HG03097 (cell line): ENCODE measurements at regions not wholly inside any gene's neighbourhood (a gene's known extent, or its start where the extent isn't known, plus 50 kb on each side); places are given as distances from the start of the nearest gene placed in this dataset.

ENCODE experiments used
- ATAC-seq: cut with Tn5 transposase; IDR thresholded peaks from one replicate; pipeline ENCODE4 v1.9.1; 2021; ENCODE audit not compliant: unreplicated experiment, low FRiP score

GRCh38 chr10:75347186-75347585 lies 54.4 kb downstream of the ZNF503 start:
- ATAC-seq: no peak

GRCh38 chr10:75345738-75346137 lies 55.8 kb downstream of the ZNF503 start:
- ATAC-seq: no peak

- no peak for ATAC-seq
Observed at GRCh38 chr10:75344170-75344569, 57.4 kb downstream of the ZNF503 start.

- ATAC-seq: no peak
Observed at GRCh38 chr10:75342397-75342796, 59.2 kb downstream of the ZNF503 start.

GRCh38 chr10:75335983-75336382 lies 65.6 kb downstream of the ZNF503 start:
- ATAC-seq: peak; percentile 77

GRCh38 chr10:75335191-75335590 lies 66.4 kb downstream of the ZNF503 start:
- ATAC-seq: no peak

DNA sequence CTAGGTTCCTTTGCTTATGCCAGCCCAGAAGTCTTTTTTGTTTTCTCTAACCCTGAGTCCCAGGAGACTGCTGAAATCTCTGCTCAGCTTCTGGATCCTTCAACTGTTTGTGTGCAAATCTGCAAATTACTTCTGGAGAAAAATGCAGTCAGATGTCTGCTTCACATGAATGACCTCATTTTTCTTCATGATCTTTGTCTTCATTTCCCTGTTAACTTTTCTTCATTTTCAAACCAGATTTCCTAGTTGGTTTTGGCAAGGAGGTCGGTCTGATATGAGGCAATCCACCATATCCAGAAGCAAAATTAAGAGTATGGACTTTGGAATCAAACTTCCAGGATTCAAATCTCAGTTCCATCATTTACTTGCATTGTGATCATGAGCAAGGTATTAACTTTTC lies 66.8 kb downstream of the ZNF503 start:
- no peak for ATAC-seq

DNA sequence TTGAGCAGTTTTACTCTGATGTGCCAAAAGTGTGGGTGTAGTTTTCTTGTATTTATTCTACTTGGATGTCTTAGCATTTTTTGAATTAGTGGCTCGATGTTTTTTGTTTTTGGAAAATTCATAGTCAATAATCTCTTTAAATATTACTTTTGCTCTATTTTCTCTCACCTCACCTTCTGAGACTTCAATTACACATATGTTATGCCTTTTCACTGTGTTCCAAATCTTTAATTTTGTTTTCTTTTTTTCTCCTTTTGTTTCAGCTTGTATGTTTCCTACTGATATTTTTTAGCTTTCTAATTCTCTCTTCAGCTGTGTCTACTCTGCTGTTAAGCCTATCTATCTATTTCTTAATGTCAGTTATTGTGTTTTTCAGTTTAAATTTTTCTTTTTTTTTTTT lies 69.5 kb downstream of the ZNF503 start:
- no peak for ATAC-seq

DNA sequence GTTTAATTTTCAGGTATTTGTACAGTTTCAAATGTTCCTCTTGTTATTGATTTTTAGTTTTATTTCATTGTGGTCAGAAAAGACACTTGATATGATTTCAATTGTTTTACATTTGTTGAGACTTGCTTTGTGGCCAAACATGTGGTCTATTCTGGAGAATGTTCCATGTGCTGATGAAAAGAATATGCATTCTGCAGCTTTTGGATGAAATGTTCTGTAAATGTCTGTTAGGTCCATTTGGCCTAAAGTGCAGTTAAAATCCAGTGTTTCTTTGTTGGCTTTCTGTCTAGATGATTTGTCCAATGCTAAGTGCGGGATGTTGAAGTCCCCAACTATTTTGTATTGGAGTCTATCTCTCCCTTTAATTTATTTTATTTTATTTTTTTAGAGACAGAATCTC lies 70.5 kb downstream of the ZNF503 start:
- no peak for ATAC-seq

DNA sequence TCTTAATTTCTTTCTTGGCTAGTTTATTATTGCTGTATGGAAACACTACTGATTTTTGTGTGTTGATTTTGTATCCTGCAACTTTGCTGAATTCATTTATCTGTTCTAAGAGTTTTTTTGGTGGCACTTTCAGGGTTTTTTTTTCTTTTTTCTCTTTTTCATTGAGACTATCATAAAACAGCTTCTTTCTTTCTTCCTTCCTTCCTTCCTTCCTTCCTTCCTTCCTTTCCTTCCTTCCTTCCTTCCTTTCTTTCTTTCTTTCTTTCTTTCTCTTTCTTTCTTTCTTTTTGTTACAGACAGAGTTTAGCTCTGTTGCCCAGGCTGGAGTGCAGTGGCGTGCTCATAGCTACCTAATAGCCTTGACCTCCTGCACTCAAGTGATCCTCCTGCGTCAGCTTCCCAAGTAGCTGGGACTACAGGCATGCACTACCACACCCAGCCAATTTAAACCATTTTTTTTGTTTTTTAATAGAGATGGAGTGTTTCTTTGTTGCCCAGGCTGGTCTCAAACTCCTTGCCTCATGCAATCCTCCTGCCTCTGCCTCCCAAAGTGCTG lies 72.3 kb downstream of the ZNF503 start:
- no peak for ATAC-seq

DNA sequence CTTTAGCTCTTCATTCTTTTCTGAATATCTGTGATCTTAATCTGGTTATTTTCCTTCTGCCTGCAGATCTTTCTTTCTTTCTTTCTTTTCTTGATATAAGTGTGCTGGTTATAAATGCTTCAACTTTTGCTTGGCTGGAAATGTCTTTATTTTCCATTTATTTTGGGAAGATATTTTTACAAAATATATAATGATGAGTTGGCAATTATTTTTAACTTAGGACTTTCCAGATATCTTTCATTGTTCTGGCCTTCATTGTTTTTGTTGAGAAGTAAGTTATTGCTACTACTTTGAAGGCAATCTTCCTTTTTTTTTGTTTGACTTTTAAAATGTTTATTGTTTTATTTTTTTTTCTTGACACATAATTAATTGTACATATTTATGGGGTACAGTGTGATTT lies 75.3 kb downstream of the ZNF503 start:
- ATAC-seq: no peak

GRCh38 chr10:75319274-75319673 lies 82.3 kb downstream of the ZNF503 start:
- ATAC-seq: no peak

GRCh38 chr10:75314570-75314969 lies 78.8 kb upstream of the COMTD1 start:
- ATAC-seq: no peak

GRCh38 chr10:75312440-75312839 lies 76.7 kb upstream of the COMTD1 start:
- no peak for ATAC-seq

DNA sequence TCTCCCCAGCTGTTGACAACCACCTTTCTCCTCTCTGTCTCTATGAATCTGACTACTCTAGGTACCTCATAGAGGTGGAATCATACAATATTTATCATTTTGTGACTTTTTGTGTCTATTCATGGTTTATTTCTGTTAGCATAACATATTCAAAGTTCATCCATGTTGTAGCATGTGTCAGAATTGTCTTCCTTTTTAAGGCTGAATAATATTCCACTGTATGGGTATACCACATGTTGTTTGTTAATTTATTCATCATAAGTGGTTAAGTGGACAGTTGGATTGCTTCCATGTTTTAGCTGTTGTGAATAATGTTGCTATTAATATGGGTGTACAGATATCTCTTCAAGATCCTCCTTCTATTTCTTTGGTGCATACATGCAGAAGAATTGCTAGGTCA lies 69.9 kb upstream of the COMTD1 start:
- ATAC-seq: no peak

DNA sequence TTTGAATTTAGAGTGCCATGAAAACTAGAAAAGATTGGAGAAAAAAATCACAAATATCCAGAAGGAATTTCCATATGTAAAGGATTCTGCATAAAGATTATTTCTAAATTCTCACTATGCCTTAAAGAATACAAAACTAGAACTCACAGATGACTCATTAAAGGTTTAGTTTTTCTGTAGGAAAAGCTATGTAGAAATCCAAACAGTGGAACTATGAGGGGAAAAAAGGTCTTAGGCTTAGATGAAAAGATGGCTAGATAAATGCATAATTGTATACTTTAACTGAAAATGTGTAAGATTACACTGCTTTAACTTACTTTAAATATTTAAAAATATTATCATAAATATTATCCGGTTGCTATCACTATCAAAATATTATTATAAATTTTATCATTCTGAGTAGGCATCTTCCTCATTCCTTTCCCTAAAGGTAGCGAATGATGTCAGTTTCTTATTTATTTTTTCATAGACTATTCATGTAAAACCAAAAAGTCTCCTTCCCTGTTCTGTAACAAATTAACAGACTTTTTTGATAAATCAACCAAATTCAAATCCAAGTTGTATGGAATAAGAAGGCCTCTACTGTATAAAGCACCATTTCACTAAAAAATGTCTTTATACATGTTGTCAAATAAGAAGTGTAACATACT lies 69.1 kb upstream of the COMTD1 start:
- ATAC-seq: no peak

DNA sequence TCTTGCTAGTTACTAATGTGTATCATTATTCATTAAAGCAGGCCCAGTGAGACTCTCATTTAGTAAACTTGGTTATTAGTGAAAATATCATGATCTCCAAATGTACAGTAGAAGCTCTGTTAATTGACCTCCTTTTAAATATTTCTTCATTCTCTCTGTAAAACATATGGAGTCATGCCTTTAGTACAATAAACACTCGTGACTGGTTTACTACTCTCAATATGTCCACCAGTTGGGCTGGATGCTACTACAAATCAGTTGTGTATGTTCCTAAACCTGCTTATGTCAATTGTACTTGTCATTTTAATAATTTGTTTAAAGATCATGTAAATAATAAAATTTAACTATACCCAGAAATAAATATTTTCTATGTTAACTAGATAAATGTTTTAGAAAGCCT lies 68.6 kb upstream of the COMTD1 start:
- ATAC-seq: no peak

DNA sequence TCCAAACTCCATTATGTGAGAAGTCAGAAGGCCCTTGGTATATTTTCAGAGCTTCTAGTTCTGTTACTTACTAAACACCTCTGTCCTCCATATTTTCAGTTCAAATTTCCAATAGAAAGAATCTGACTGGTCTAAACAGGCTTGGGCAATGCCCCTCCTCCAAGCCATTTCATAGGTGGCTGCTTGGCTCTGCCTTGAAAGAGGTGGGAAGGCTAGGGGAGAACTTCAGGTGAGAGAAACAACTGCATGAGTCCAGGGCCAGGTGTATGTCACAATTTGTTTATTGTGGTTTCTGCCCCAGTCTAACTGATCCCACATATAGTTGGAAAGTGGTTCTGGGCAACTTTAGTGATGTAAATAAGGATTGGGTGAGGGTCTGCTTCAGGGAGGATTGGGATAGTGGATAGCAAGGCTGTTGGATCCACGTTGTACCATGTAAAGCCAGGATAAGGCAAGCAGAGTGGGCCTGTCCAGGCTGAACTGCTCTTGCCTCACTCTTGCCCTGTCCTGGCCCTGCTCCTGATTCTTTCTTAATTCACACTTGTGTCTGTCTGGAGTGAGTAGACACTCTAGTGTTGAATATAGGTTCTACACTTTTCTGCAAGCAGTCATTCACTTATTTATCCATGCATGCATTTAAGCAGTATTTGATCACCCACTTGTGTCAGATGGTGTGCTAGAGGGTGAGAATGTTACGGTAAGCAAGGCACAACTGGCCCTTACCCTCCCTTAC lies 67.5 kb upstream of the COMTD1 start:
- no peak for ATAC-seq

GRCh38 chr10:75302029-75302428 lies 66.3 kb upstream of the COMTD1 start:
- no peak for ATAC-seq

GRCh38 chr10:75297021-75297599 lies 61.4 kb upstream of the COMTD1 start:
- no peak for ATAC-seq

GRCh38 chr10:75295868-75296441 lies 60.2 kb upstream of the COMTD1 start:
- no peak for ATAC-seq
